Suprapubic skin (tissue), 4 donors: ENCODE measurements at regions not wholly inside any gene's neighbourhood (a gene's known extent, or its start where the extent isn't known, plus 50 kb on each side); places are given as distances from the start of the nearest gene placed in this dataset.

Source experiments
- DNase-seq, 2 donors: peaks; one replicate each; pipeline ENCODE4 v3.0.0-alpha.2; 2019; ENCODE audit warnings: low spot score in 2 of 2
- H3K27ac ChIP-seq: fragments of 200-600 bp; sonication (generic); one replicate; pipeline ENCODE4 v1.5.1; 2019
- H3K27me3 ChIP-seq: fragments of 200-600 bp; sonication (generic); one replicate; pipeline ENCODE4 v1.5.1; 2019
- H3K36me3 ChIP-seq: fragments of 200-600 bp; sonication (generic); one replicate; pipeline ENCODE4 v1.5.1; 2019
- H3K4me1 ChIP-seq: fragments of 200-600 bp; sonication (generic); one replicate; pipeline ENCODE4 v1.5.1; 2019
- H3K4me3 ChIP-seq: fragments of 200-600 bp; sonication (generic); one replicate; pipeline ENCODE4 v1.5.1; 2019; ENCODE audit warnings: mild to moderate bottlenecking
- H3K9me3 ChIP-seq: fragments of 200-600 bp; sonication (generic); one replicate; pipeline ENCODE4 v1.5.1; 2019
- EP300 ChIP-seq: sonication (generic); formaldehyde crosslinking; IDR thresholded peaks from one replicate; pipeline ENCODE4 v1.6.1; 2017; ENCODE audit warnings: antibody characterized with exemption
- POLR2A ChIP-seq, 2 donors: fragments of 450-650 bp; IDR thresholded peaks; one replicate each; pipeline ENCODE4 v1.6.1; 2017; ENCODE audit warnings: antibody characterized with exemption in 2 of 2, mild to moderate bottlenecking in 2 of 2, moderate library complexity in 2 of 2
- POLR2AphosphoS5 ChIP-seq, 3 donors: sonication (generic); formaldehyde crosslinking; IDR thresholded peaks; one replicate each; pipeline ENCODE4 v1.6.1; 2017; ENCODE audit warnings: antibody characterized with exemption in 3 of 3
- WGBS: methylation state at CpG from one replicate; pipeline ENCODE4 v1.1.5; 2018; 5-methylcytosine and 5-hydroxymethylcytosine counted together
- TF ChIP-seq, protein P1 (sequence below), 2 donors: fragments of 200-600 bp in 1 of 2; fragments of 450-650 bp in 1 of 2; sonication (generic) in 1 of 2; IDR thresholded peaks; one replicate each; pipeline ENCODE4 v1.5.1; 2016 to 2019; ENCODE audit warnings: antibody characterized with exemption in 2 of 2, mild to moderate bottlenecking in 1 of 2, moderate library complexity in 1 of 2

DNA sequence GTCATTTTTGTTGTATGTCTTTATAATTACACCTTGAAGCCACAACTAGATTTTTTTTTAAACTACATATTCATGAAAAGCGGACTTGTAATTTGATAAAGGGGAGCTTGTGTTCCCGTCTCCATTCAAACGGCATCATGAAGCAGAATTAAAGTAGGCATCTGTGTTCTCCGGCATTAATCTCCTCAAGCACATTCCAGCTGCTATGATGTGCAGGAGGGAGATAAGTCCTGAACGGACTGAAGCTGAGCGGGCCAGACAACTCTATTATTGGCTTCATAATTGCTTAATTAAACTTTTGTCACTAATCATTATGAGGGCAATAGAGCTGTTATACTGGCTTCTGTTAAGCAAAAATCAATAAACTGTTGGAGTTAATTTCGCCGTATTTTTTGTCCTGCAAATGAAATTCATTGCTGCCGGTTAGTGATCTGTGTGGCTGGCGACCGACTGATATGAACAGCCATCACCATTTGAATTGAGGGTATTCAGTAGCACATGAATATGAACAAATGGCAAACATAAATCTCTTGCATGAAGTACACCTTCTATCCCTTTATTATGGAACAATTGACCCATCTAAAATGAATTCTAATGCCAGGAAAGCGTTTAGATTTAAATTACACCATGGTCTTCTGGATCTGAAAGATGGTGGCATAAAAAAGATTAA lies 408.8 kb upstream of the IRX1 start:
- Histone ChIP-seq H3K27me3 (peaks cover 13% of the 10 kb centered on the region), H3K4me1 (no peaks in the 10 kb centered on the region), H3K9me3 (no peaks in the 10 kb centered on the region), H3K27ac (no peak overlapping the region), H3K36me3 (no peaks in the 10 kb centered on the region), H3K4me3 (no peak overlapping the region)
- no peak for DNase-seq
- TF ChIP-seq EP300, result no peak
- TF ChIP-seq, protein P1, sequence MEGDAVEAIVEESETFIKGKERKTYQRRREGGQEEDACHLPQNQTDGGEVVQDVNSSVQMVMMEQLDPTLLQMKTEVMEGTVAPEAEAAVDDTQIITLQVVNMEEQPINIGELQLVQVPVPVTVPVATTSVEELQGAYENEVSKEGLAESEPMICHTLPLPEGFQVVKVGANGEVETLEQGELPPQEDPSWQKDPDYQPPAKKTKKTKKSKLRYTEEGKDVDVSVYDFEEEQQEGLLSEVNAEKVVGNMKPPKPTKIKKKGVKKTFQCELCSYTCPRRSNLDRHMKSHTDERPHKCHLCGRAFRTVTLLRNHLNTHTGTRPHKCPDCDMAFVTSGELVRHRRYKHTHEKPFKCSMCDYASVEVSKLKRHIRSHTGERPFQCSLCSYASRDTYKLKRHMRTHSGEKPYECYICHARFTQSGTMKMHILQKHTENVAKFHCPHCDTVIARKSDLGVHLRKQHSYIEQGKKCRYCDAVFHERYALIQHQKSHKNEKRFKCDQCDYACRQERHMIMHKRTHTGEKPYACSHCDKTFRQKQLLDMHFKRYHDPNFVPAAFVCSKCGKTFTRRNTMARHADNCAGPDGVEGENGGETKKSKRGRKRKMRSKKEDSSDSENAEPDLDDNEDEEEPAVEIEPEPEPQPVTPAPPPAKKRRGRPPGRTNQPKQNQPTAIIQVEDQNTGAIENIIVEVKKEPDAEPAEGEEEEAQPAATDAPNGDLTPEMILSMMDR (IDR thresholded peaks at IDR 0.05), result no peak
- TF ChIP-seq POLR2AphosphoS5 (IDR thresholded peaks at IDR 0.05), result no peak
- TF ChIP-seq POLR2A (IDR thresholded peaks at IDR 0.05), result no peak
- WGBS, result 68% methylated on average over 12 of the region's 12 CpGs

DNA sequence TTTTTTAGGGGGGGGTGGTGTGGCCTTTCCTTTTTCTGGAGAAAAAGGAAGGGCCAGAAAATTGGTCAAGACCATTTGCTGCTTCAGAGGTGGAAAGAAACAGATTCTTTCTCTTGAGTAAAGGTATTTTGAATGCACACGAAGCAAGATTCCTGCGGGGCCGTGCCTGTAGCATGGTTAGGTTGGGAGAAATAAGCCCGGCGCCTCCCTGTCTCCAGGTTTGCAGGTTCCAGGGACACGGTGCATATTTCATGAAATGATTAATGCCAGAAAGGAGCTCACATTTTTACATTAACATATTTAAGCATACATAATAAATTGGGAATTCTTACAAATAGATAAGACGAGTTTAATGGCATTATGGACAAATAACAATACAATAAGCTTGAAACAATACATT lies 409.5 kb upstream of the IRX1 start:
- WGBS, result 76% methylated on average over 7 of the region's 7 CpGs
- no peaks in the 10 kb centered on the region for H3K4me1 ChIP-seq
- no peak overlapping the region for H3K4me3 ChIP-seq
- TF ChIP-seq POLR2A (IDR thresholded peaks at IDR 0.05) (no peak), EP300 (no peak), POLR2AphosphoS5 (IDR thresholded peaks at IDR 0.05) (no peak)
- TF ChIP-seq, protein P1 (IDR thresholded peaks at IDR 0.05), result no peak
- no peaks in the 10 kb centered on the region for H3K9me3 ChIP-seq
- DNase-seq, result no peak
- H3K36me3 ChIP-seq, result no peaks in the 10 kb centered on the region
- H3K27ac ChIP-seq, result no peak overlapping the region
- peaks cover 16% of the 10 kb centered on the region for H3K27me3 ChIP-seq

DNA sequence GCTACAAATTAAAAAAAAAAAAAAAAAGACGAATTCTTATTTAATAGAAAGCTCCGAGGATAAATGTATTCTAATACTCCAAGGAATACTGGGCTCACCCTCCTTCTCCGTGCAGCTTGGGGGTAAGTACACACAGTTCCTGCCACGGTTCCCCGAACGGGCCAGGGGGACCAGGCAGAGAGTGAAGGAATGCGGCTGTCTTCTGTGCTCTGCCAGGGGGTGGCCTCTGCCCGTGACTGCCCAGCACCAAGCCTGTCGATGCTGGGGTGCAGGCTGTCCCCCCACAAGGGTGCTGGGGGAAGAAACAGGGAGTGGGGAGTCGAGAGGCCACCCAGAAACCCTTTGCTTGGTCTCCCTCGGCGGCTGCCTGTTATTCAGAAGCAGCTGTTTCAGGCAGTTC lies 410.1 kb upstream of the IRX1 start:
- DNase-seq, result no peak
- H3K27ac ChIP-seq, result no peak overlapping the region
- H3K9me3 ChIP-seq, result no peaks in the 10 kb centered on the region
- peaks cover 16% of the 10 kb centered on the region for H3K27me3 ChIP-seq
- no peak overlapping the region for H3K4me3 ChIP-seq
- TF ChIP-seq POLR2AphosphoS5 (IDR thresholded peaks at IDR 0.05) (no peak), POLR2A (IDR thresholded peaks at IDR 0.05) (no peak), EP300 (no peak)
- TF ChIP-seq, protein P1 (IDR thresholded peaks at IDR 0.05), result no peak
- WGBS, result 51% methylated on average over 12 of the region's 12 CpGs
- H3K4me1 ChIP-seq, result no peaks in the 10 kb centered on the region
- H3K36me3 ChIP-seq, result no peaks in the 10 kb centered on the region

GRCh38 chr5:3182133-3182876 lies 413.3 kb upstream of the IRX1 start:
- no peak for DNase-seq
- 82% methylated on average over 12 of the region's 12 CpGs for WGBS
- TF ChIP-seq POLR2AphosphoS5 (IDR thresholded peaks at IDR 0.05) (no peak), POLR2A (IDR thresholded peaks at IDR 0.05) (no peak), EP300 (no peak)
- TF ChIP-seq, protein P1 (IDR thresholded peaks at IDR 0.05), result no peak
- Histone ChIP-seq H3K4me1 (no peaks in the 10 kb centered on the region), H3K27ac (no peak overlapping the region), H3K36me3 (no peaks in the 10 kb centered on the region), H3K27me3 (peaks cover 19% of the 10 kb centered on the region), H3K4me3 (no peak overlapping the region), H3K9me3 (no peaks in the 10 kb centered on the region)

DNA sequence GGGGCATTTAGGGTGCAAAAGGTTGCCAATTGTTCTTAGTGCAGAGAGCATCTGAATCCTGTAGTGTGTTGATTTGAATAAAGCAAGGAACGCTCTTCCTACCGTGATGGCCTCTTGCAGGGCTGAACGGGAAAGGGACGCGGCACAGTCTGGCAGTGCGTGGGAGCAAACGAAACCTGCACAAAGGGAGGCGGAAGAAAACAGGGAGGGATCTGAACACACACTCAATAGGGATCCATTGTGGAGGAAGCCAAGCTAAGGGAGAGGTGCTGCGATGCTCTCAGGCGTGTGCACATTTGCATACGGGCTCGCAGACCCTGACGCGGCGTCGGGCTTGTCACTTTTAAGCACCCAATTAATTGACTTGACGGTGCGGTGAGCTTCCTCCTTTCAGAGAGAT lies 414.0 kb upstream of the IRX1 start:
- Histone ChIP-seq H3K36me3 (no peaks in the 10 kb centered on the region), H3K9me3 (no peaks in the 10 kb centered on the region), H3K27ac (no peak overlapping the region), H3K27me3 (peaks cover 14% of the 10 kb centered on the region), H3K4me3 (no peak overlapping the region), H3K4me1 (no peaks in the 10 kb centered on the region)
- TF ChIP-seq EP300, result no peak
- TF ChIP-seq, protein P1 (IDR thresholded peaks at IDR 0.05), result no peak
- no peak for TF ChIP-seq POLR2AphosphoS5 (IDR thresholded peaks at IDR 0.05)
- TF ChIP-seq POLR2A (IDR thresholded peaks at IDR 0.05), result no peak
- WGBS, result 81% methylated on average over 18 of the region's 18 CpGs
- DNase-seq, result no peak
